NT2/D1 (cell line): ENCODE measurements at regions not wholly inside any gene's neighbourhood (a gene's known extent, or its start where the extent isn't known, plus 50 kb on each side); places are given as distances from the start of the nearest gene placed in this dataset.

ENCODE experiments used
- DNase-seq: peaks from one replicate; pipeline ENCODE4 v3.0.0-alpha.2; 2011; ENCODE audit warnings: low read depth, low spot score
- H3K27me3 ChIP-seq: 2 replicates; pipeline ENCODE4 v1.6.0; 2011; ENCODE audit warnings: mild to moderate bottlenecking; ENCODE audit not compliant: insufficient read length, insufficient read depth
- H3K36me3 ChIP-seq: 2 replicates; pipeline ENCODE4 v1.6.1; 2011; ENCODE audit warnings: mild to moderate bottlenecking, low read length, mixed read lengths; ENCODE audit not compliant: insufficient read depth, insufficient read length
- H3K4me1 ChIP-seq: 2 replicates; pipeline ENCODE4 v1.5.1; 2011; ENCODE audit not compliant: insufficient read depth, insufficient read length
- H3K4me3 ChIP-seq: 2 replicates; pipeline ENCODE4 v1.5.1; 2011; ENCODE audit warnings: low read depth; ENCODE audit not compliant: insufficient read length
- H3K9ac ChIP-seq: 2 replicates; pipeline ENCODE4 v1.6.0; 2011; ENCODE audit warnings: low read depth; ENCODE audit not compliant: insufficient read length
- H3K9me3 ChIP-seq: 2 replicates; pipeline ENCODE4 v1.5.1; 2011; ENCODE audit warnings: mild to moderate bottlenecking, low read length; ENCODE audit not compliant: insufficient read depth
- SUZ12 ChIP-seq: IDR thresholded peaks from 2 replicates; pipeline ENCODE4 v1.6.1; 2011; ENCODE audit not compliant: insufficient read length, insufficient read depth; ENCODE audit errors: extremely low read depth
- YY1 ChIP-seq: IDR thresholded peaks from 2 replicates; pipeline ENCODE4 v1.6.1; 2011; ENCODE audit not compliant: insufficient read length, insufficient read depth
- ZNF274 ChIP-seq: IDR thresholded peaks from 2 replicates; pipeline ENCODE4 v1.6.1; 2011; ENCODE audit warnings: mild to moderate bottlenecking, low read depth, low read length

GRCh38 chr1:184141361-184141880 is 89.9 kb downstream of the TSEN15 start:
- H3K9ac ChIP-seq = no peak overlapping the region
- H3K36me3 ChIP-seq = no peaks in the 10 kb centered on the region
- no peaks in the 10 kb centered on the region for H3K4me1 ChIP-seq
- no peak for TF ChIP-seq YY1
- no peak for TF ChIP-seq SUZ12
- TF ChIP-seq ZNF274 = no peak
- no peak overlapping the region for H3K4me3 ChIP-seq
- H3K9me3 ChIP-seq = peaks cover 11% of the 10 kb centered on the region
- H3K27me3 ChIP-seq = no peaks in the 10 kb centered on the region
- no peak for DNase-seq

GRCh38 chr1:184143449-184143848 is 91.9 kb downstream of the TSEN15 start:
- Histone ChIP-seq H3K36me3 (no peaks in the 10 kb centered on the region), H3K27me3 (no peaks in the 10 kb centered on the region), H3K4me1 (no peaks in the 10 kb centered on the region), H3K9ac (no peak overlapping the region), H3K4me3 (no peak overlapping the region), H3K9me3 (peaks cover 11% of the 10 kb centered on the region; the same call in 1 of the 2 replicates)
- no peak for TF ChIP-seq ZNF274
- no peak for TF ChIP-seq YY1
- no peak for TF ChIP-seq SUZ12
- DNase-seq = no peak

- peaks cover 11% of the 10 kb centered on the region; the same call in 1 of the 2 replicates for H3K9me3 ChIP-seq
- H3K27me3 ChIP-seq = no peaks in the 10 kb centered on the region
- no peak overlapping the region for H3K4me3 ChIP-seq
- no peak for DNase-seq
- TF ChIP-seq YY1 (no peak), SUZ12 (no peak), ZNF274 (no peak)
- no peak overlapping the region for H3K9ac ChIP-seq
- no peaks in the 10 kb centered on the region for H3K4me1 ChIP-seq
- no peaks in the 10 kb centered on the region for H3K36me3 ChIP-seq
Measured at GRCh38 chr1:184145083-184145482, 93.6 kb downstream of the TSEN15 start.

- Histone ChIP-seq H3K27me3 (no peaks in the 10 kb centered on the region), H3K4me3 (no peak overlapping the region), H3K36me3 (no peaks in the 10 kb centered on the region), H3K9ac (no peak overlapping the region), H3K4me1 (no peaks in the 10 kb centered on the region), H3K9me3 (peaks cover 11% of the 10 kb centered on the region; the same call in 1 of the 2 replicates)
- TF ChIP-seq SUZ12 (no peak), ZNF274 (no peak), YY1 (no peak)
- DNase-seq = no peak
Measured at GRCh38 chr1:184146202-184146601, 94.7 kb downstream of the TSEN15 start.

- H3K27me3 ChIP-seq = no peaks in the 10 kb centered on the region
- no peaks in the 10 kb centered on the region for H3K36me3 ChIP-seq
- no peak overlapping the region for H3K4me3 ChIP-seq
- DNase-seq = no peak
- H3K9ac ChIP-seq = no peak overlapping the region
- H3K4me1 ChIP-seq = no peaks in the 10 kb centered on the region
- peaks cover 11% of the 10 kb centered on the region; the same call in 1 of the 2 replicates for H3K9me3 ChIP-seq
- TF ChIP-seq YY1 = no peak
- TF ChIP-seq ZNF274 = no peak
- no peak for TF ChIP-seq SUZ12
Measured at GRCh38 chr1:184150776-184151531, 99.4 kb downstream of the TSEN15 start.

- H3K27me3 ChIP-seq = no peaks in the 10 kb centered on the region
- no peak overlapping the region for H3K4me3 ChIP-seq
- TF ChIP-seq YY1 (no peak), ZNF274 (no peak), SUZ12 (no peak)
- H3K4me1 ChIP-seq = peaks cover 6% of the 10 kb centered on the region
- no peak for DNase-seq
- no peak overlapping the region for H3K9ac ChIP-seq
- 0 out of 2 replicates have a peak, but pooled peaks cover 2% of the 10 kb centered on the region for H3K9me3 ChIP-seq
- H3K36me3 ChIP-seq = no peaks in the 10 kb centered on the region
Measured at GRCh38 chr1:184152434-184152898, 100.9 kb downstream of the TSEN15 start.

- TF ChIP-seq SUZ12 (no peak), YY1 (no peak), ZNF274 (no peak)
- Histone ChIP-seq H3K36me3 (no peaks in the 10 kb centered on the region), H3K4me1 (peaks cover 6% of the 10 kb centered on the region), H3K4me3 (no peak overlapping the region), H3K9me3 (no peaks in the 10 kb centered on the region), H3K27me3 (no peaks in the 10 kb centered on the region), H3K9ac (no peak overlapping the region)
- DNase-seq = no peak
Measured at GRCh38 chr1:184152974-184153373, 101.4 kb downstream of the TSEN15 start.
